Endothelial cell of umbilical vein (primary cell): ENCODE measurements at regions not wholly inside any gene's neighbourhood (a gene's known extent, or its start where the extent isn't known, plus 50 kb on each side); places are given as distances from the start of the nearest gene placed in this dataset.

Source experiments
- BruUV-seq: library from RNA; stranded (reverse); fragments of 400-500 nt; replicated peaks from 2 replicates; lab custom pipeline; 2021; lab: Mats Ljungman, UMichigan
- CTCF ChIA-PET: fragments of 300-600, 350-600 bp; sonication (Branson Sonifier 250); formaldehyde crosslinking; loops from one replicate; lab custom pipeline; 2021; ENCODE audit warnings: antibody characterized with exemption, inconsistent platforms; lab: Charles Lee
- POLR2A ChIA-PET: fragments of 300-600, 350-600 bp; sonication (Branson Sonifier 250); formaldehyde crosslinking; loops from one replicate; lab custom pipeline; 2021; ENCODE audit warnings: antibody characterized with exemption, inconsistent platforms; lab: Charles Lee
- DNase-seq: peaks from one replicate; pipeline ENCODE4 v3.0.0-alpha.2; 2011; ENCODE audit warnings: low read depth, low spot score
- FAIRE-seq: peaks from 2 replicates; lab custom pipeline; 2011; peaks lifted over from hg19 to GRCh38; lab: Jason Lieb, UNC
- H2AFZ ChIP-seq: 2 replicates; pipeline ENCODE4 v1.6.0; 2012; ENCODE audit warnings: low read depth, low read length, control low read depth, inconsistent platforms
- H3K27ac ChIP-seq: 2 replicates; pipeline ENCODE4 v1.5.1; 2011; ENCODE audit warnings: low read depth, mild to moderate bottlenecking, control low read depth, low read length, moderate library complexity; ENCODE audit not compliant: insufficient read depth
- H3K27me3 ChIP-seq, 2 experiments: 2 replicates each; pipeline versions ENCODE4 v1.6.0 to v1.6.1; 2011; ENCODE audit warnings: low read length in 2 of 2, mixed read lengths in 1 of 2; ENCODE audit not compliant: control insufficient read depth in 2 of 2, insufficient read depth in 2 of 2
- H3K36me3 ChIP-seq, 2 experiments: 2 replicates in 1 of 2; 3 replicates in 1 of 2; pipeline ENCODE4 v1.5.1; 2011; ENCODE audit warnings: low read length in 2 of 2, mild to moderate bottlenecking in 1 of 2, moderate library complexity in 1 of 2; ENCODE audit not compliant: control insufficient read depth in 2 of 2, insufficient read depth in 2 of 2; ENCODE audit errors: extremely low read depth in 1 of 2
- H3K4me1 ChIP-seq: 3 replicates; pipeline ENCODE4 v1.5.1; 2011; ENCODE audit warnings: mild to moderate bottlenecking, low read length; ENCODE audit not compliant: control insufficient read depth, insufficient read depth; ENCODE audit errors: extremely low read depth
- H3K4me2 ChIP-seq: 2 replicates; pipeline ENCODE4 v1.6.1; 2011; ENCODE audit warnings: low read length, control low read depth, mixed read lengths; ENCODE audit not compliant: insufficient read depth
- H3K4me3 ChIP-seq, 3 experiments: fragments of 200-600 bp in 1 of 3; sonication (generic), shearing (Covaris generic) in 1 of 3; replicated peaks in 1 of 3; 2 replicates each; pipeline ENCODE4 v1.5.1; 2011 to 2016; ENCODE audit warnings: control low read depth in 3 of 3, low read length in 3 of 3, mild to moderate bottlenecking in 2 of 3, inconsistent platforms in 1 of 3, low read depth in 1 of 3, moderate library complexity in 1 of 3; ENCODE audit not compliant: insufficient read depth in 1 of 3
- H3K79me2 ChIP-seq: 2 replicates; pipeline ENCODE4 v1.6.0; 2012; ENCODE audit warnings: low read length, inconsistent platforms; ENCODE audit not compliant: control insufficient read depth, insufficient read depth
- H3K9ac ChIP-seq: replicated peaks from 2 replicates; pipeline ENCODE3; 2011; ENCODE audit warnings: low read length, control low read depth; ENCODE audit not compliant: insufficient read depth; ENCODE audit errors: extremely low read depth
- H3K9me1 ChIP-seq: replicated peaks from 3 replicates; pipeline ENCODE4 v1.6.0; 2011; ENCODE audit warnings: mild to moderate bottlenecking, low read length; ENCODE audit not compliant: control insufficient read depth, insufficient read depth; ENCODE audit errors: extremely low read depth
- H3K9me3 ChIP-seq: replicated peaks from 2 replicates; pipeline ENCODE4 v1.5.1; 2012; ENCODE audit warnings: low read length, inconsistent platforms; ENCODE audit not compliant: control insufficient read depth, insufficient read depth
- H4K20me1 ChIP-seq: replicated peaks from 2 replicates; pipeline ENCODE3; 2011; ENCODE audit warnings: mild to moderate bottlenecking, low read length; ENCODE audit not compliant: control insufficient read depth, insufficient read depth; ENCODE audit errors: extremely low read depth
- CTCF ChIP-seq, 2 donors: IDR thresholded peaks; 1 replicate in 1 of 2; 2 replicates in 1 of 2; pipeline ENCODE4 v1.5.1; 2011; ENCODE audit warnings: low read length in 2 of 2, mild to moderate bottlenecking in 2 of 2, moderate library complexity in 2 of 2, control low read depth in 1 of 2, inconsistent platforms in 1 of 2, low read depth in 1 of 2; ENCODE audit not compliant: insufficient read depth in 1 of 2; ENCODE audit errors: extremely low read depth in 1 of 2
- EZH2 ChIP-seq: IDR thresholded peaks from 2 replicates; pipeline ENCODE4 v1.6.1; 2012; ENCODE audit warnings: borderline replicate concordance, low read depth, mild to moderate bottlenecking, moderate library complexity, low read length, inconsistent platforms; ENCODE audit not compliant: severe bottlenecking
- FOS ChIP-seq: IDR thresholded peaks from 2 replicates; pipeline ENCODE4 v1.6.1; 2011; ENCODE audit warnings: mild to moderate bottlenecking, low read length, moderate library complexity, borderline replicate concordance; ENCODE audit not compliant: insufficient read depth
- GATA2 ChIP-seq: IDR thresholded peaks from 2 replicates; pipeline ENCODE4 v1.7.0; 2011; ENCODE audit warnings: low read depth, mild to moderate bottlenecking, moderate library complexity, mixed read lengths, low read length; ENCODE audit not compliant: insufficient read length, insufficient read depth
- JUN ChIP-seq: IDR thresholded peaks from 2 replicates; pipeline ENCODE4 v1.6.1; 2011; ENCODE audit warnings: borderline replicate concordance, low read depth; ENCODE audit not compliant: insufficient read length, insufficient read depth
- MAX ChIP-seq: IDR thresholded peaks from 2 replicates; pipeline ENCODE4 v1.6.1; 2011; ENCODE audit not compliant: insufficient read depth, insufficient read length
- MYC ChIP-seq: IDR thresholded peaks from one replicate; pipeline ENCODE4 v1.6.1; 2011; ENCODE audit warnings: mild to moderate bottlenecking, low read depth, low read length
- POLR2A ChIP-seq: IDR thresholded peaks from 2 replicates; pipeline ENCODE4 v1.6.1; 2012; ENCODE audit warnings: low read depth, mild to moderate bottlenecking, control low read depth, low read length
- POLR2AphosphoS5 ChIP-seq: IDR thresholded peaks from 2 replicates; pipeline ENCODE4 v1.6.1; 2012; ENCODE audit warnings: low read depth, mild to moderate bottlenecking, control low read depth, low read length, moderate library complexity; ENCODE audit not compliant: insufficient read depth
- dilution Hi-C: fragments of 300-500 bp; cut with MboI; formaldehyde crosslinking; loops from one replicate; pipeline ENCODE4 v1.15.0; 2019; ENCODE audit warnings: low sequenced_read_pairs; ENCODE audit not compliant: extremely low pct_ligation_motif_present
- intact Hi-C: fragments of 100-400 bp; cut with micrococcal nuclease; formaldehyde crosslinking; loops from one replicate; pipeline ENCODE4 v1.10.0; 2022

- no peaks in the 10 kb centered on the region for H3K9me3 ChIP-seq
- H3K79me2 ChIP-seq, result no peaks in the 10 kb centered on the region
- H3K27me3 ChIP-seq, result no peaks in the 10 kb centered on the region
- FAIRE-seq (no peak), DNase-seq (no peak)
- H3K36me3 ChIP-seq, result no peaks in the 10 kb centered on the region
- H3K4me2 ChIP-seq, result no peak overlapping the region
- dilution Hi-C loops, result no loop called here
- ChIA-PET CTCF (no interaction called here), POLR2A (no interaction called here)
- no peaks in the 10 kb centered on the region for H4K20me1 ChIP-seq
- no peak overlapping the region for H2AFZ ChIP-seq
- intact Hi-C loops, result no loop called here
- BruUV-seq, result no TSS peak
- no peaks in the 10 kb centered on the region for H3K4me1 ChIP-seq
- no peak overlapping the region for H3K4me3 ChIP-seq
- TF ChIP-seq MYC, result no peak
- H3K9me1 ChIP-seq, result no peaks in the 10 kb centered on the region
- H3K27ac ChIP-seq, result no peak overlapping the region
- H3K9ac ChIP-seq, result no peak overlapping the region
Measured at GRCh38 chr1:177611402-177611801, 358.5 kb downstream of the SEC16B start.

GRCh38 chr1:177609953-177610352, 359.9 kb downstream of the SEC16B start:
- no peak overlapping the region for H3K9ac ChIP-seq
- H4K20me1 ChIP-seq, result no peaks in the 10 kb centered on the region
- H3K4me3 ChIP-seq, result no peak overlapping the region
- no peaks in the 10 kb centered on the region for H3K4me1 ChIP-seq
- no TSS peak for BruUV-seq
- H2AFZ ChIP-seq, result no peak overlapping the region
- H3K9me3 ChIP-seq, result no peaks in the 10 kb centered on the region
- FAIRE-seq (no peak), DNase-seq (no peak)
- dilution Hi-C loops, result no loop called here
- H3K27ac ChIP-seq, result no peak overlapping the region
- TF ChIP-seq POLR2AphosphoS5, result no peak
- no peak for TF ChIP-seq MYC
- no peak for TF ChIP-seq FOS
- no peak for TF ChIP-seq GATA2
- no peak for TF ChIP-seq POLR2A
- TF ChIP-seq JUN, result no peak
- TF ChIP-seq EZH2, result no peak
- TF ChIP-seq MAX, result no peak
- no peak for TF ChIP-seq CTCF (IDR thresholded peaks at IDR 0.05; ENCODE audit: extremely low read depth in 1 of 2, insufficient read depth in 1 of 2, low read depth in 1 of 2, low read length in 2 of 2)
- H3K9me1 ChIP-seq, result no peaks in the 10 kb centered on the region
- intact Hi-C loops, result no loop called here
- H3K27me3 ChIP-seq, result no peaks in the 10 kb centered on the region
- H3K4me2 ChIP-seq, result no peak overlapping the region
- no peaks in the 10 kb centered on the region for H3K36me3 ChIP-seq
- CTCF ChIA-PET, result no interaction called here
- POLR2A ChIA-PET, result no interaction called here
- no peaks in the 10 kb centered on the region for H3K79me2 ChIP-seq
